ENCODE measurements at regions not wholly inside any gene's neighbourhood (a gene's known extent, or its start where the extent isn't known, plus 50 kb on each side); places are given as distances from the start of the nearest gene placed in this dataset.

- no peak for DNase-seq (ENCODE audit: low read depth in 6 of 9, low spot score in 9 of 9)
- no peak overlapping the region for H3K27ac ChIP-seq (ENCODE audit: low read depth in 1 of 2, low read length in 1 of 2)
- no peaks in the 10 kb centered on the region for H3K27me3 ChIP-seq (ENCODE audit: control insufficient read depth in 2 of 2, insufficient read depth in 1 of 2, low read length in 1 of 2)
- H3K4me1 ChIP-seq (ENCODE audit: control insufficient read depth in 2 of 2, insufficient read depth in 2 of 2, low read length in 2 of 2), result no peaks in the 10 kb centered on the region
- H3K36me3 ChIP-seq (ENCODE audit: control insufficient read depth in 2 of 2, insufficient read depth in 2 of 2, low read length in 1 of 2), result no peaks in the 10 kb centered on the region
- H3K4me3 ChIP-seq (ENCODE audit: low read length in 2 of 2), result no peak overlapping the region
- 85% methylated on average over 7 of the region's 7 CpGs for WGBS
- peaks cover 0 to 5% of the 10 kb centered on the region in 2 donors for H3K9me3 ChIP-seq (ENCODE audit: control insufficient read depth in 2 of 2, insufficient read depth in 1 of 2, low read length in 1 of 2)
Measured at GRCh38 chr13:22717036-22717435, 463.7 kb upstream of the SGCG start.

GRCh38 chr13:22726726-22727125 is 454.1 kb upstream of the SGCG start:
- Histone ChIP-seq H3K27me3 (ENCODE audit: control insufficient read depth in 2 of 2, insufficient read depth in 1 of 2, low read length in 1 of 2) (no peaks in the 10 kb centered on the region), H3K4me1 (ENCODE audit: control insufficient read depth in 2 of 2, insufficient read depth in 2 of 2, low read length in 2 of 2) (no peaks in the 10 kb centered on the region), H3K27ac (ENCODE audit: low read depth in 1 of 2, low read length in 1 of 2) (no peak overlapping the region), H3K9me3 (ENCODE audit: control insufficient read depth in 2 of 2, insufficient read depth in 1 of 2, low read length in 1 of 2) (no peaks in the 10 kb centered on the region), H3K36me3 (ENCODE audit: control insufficient read depth in 2 of 2, insufficient read depth in 2 of 2, low read length in 1 of 2) (no peaks in the 10 kb centered on the region), H3K4me3 (ENCODE audit: low read length in 2 of 2) (no peak overlapping the region)
- WGBS, result 45% methylated on average over 6 of the region's 6 CpGs
- DNase-seq (ENCODE audit: low read depth in 6 of 9, low spot score in 9 of 9), result no peak

GRCh38 chr13:22735011-22735995 is 445.5 kb upstream of the SGCG start:
- DNase-seq (ENCODE audit: low read depth in 6 of 9, low spot score in 9 of 9), result no peak
- no peak overlapping the region for H3K27ac ChIP-seq (ENCODE audit: low read depth in 1 of 2, low read length in 1 of 2)
- H3K4me3 ChIP-seq (ENCODE audit: low read length in 2 of 2), result no peak overlapping the region
- H3K4me1 ChIP-seq (ENCODE audit: control insufficient read depth in 2 of 2, insufficient read depth in 2 of 2, low read length in 2 of 2), result no peaks in the 10 kb centered on the region
- no peaks in the 10 kb centered on the region for H3K36me3 ChIP-seq (ENCODE audit: control insufficient read depth in 2 of 2, insufficient read depth in 2 of 2, low read length in 1 of 2)
- H3K27me3 ChIP-seq (ENCODE audit: control insufficient read depth in 2 of 2, insufficient read depth in 1 of 2, low read length in 1 of 2), result peaks cover 0 to 9% of the 10 kb centered on the region in 2 donors
- WGBS, result 48% methylated on average over 24 of the region's 24 CpGs
- no peaks in the 10 kb centered on the region for H3K9me3 ChIP-seq (ENCODE audit: control insufficient read depth in 2 of 2, insufficient read depth in 1 of 2, low read length in 1 of 2)

- Histone ChIP-seq H3K27me3 (ENCODE audit: control insufficient read depth in 2 of 2, insufficient read depth in 1 of 2, low read length in 1 of 2) (peaks cover 0 to 9% of the 10 kb centered on the region in 2 donors), H3K4me1 (ENCODE audit: control insufficient read depth in 2 of 2, insufficient read depth in 2 of 2, low read length in 2 of 2) (no peaks in the 10 kb centered on the region), H3K27ac (ENCODE audit: low read depth in 1 of 2, low read length in 1 of 2) (no peak overlapping the region), H3K36me3 (ENCODE audit: control insufficient read depth in 2 of 2, insufficient read depth in 2 of 2, low read length in 1 of 2) (no peaks in the 10 kb centered on the region), H3K4me3 (ENCODE audit: low read length in 2 of 2) (no peak overlapping the region), H3K9me3 (ENCODE audit: control insufficient read depth in 2 of 2, insufficient read depth in 1 of 2, low read length in 1 of 2) (no peaks in the 10 kb centered on the region)
- WGBS, result 60% methylated on average over 28 of the region's 28 CpGs
- no peak for DNase-seq (ENCODE audit: low read depth in 6 of 9, low spot score in 9 of 9)
Measured at GRCh38 chr13:22736084-22736767, 444.6 kb upstream of the SGCG start.

- H3K27me3 ChIP-seq (ENCODE audit: control insufficient read depth in 2 of 2, insufficient read depth in 1 of 2, low read length in 1 of 2), result peaks cover 0 to 9% of the 10 kb centered on the region in 2 donors
- no peak for DNase-seq (ENCODE audit: low read depth in 6 of 9, low spot score in 9 of 9)
- H3K27ac ChIP-seq (ENCODE audit: low read depth in 1 of 2, low read length in 1 of 2), result no peak overlapping the region
- H3K9me3 ChIP-seq (ENCODE audit: control insufficient read depth in 2 of 2, insufficient read depth in 1 of 2, low read length in 1 of 2), result no peaks in the 10 kb centered on the region
- H3K4me3 ChIP-seq (ENCODE audit: low read length in 2 of 2), result no peak overlapping the region
- no peaks in the 10 kb centered on the region for H3K4me1 ChIP-seq (ENCODE audit: control insufficient read depth in 2 of 2, insufficient read depth in 2 of 2, low read length in 2 of 2)
- H3K36me3 ChIP-seq (ENCODE audit: control insufficient read depth in 2 of 2, insufficient read depth in 2 of 2, low read length in 1 of 2), result no peaks in the 10 kb centered on the region
- 64% methylated on average over 2 of the region's 2 CpGs for WGBS
Measured at GRCh38 chr13:22736768-22737092, 444.0 kb upstream of the SGCG start.

- Histone ChIP-seq H3K4me3 (ENCODE audit: low read length in 2 of 2) (no peak overlapping the region), H3K4me1 (ENCODE audit: control insufficient read depth in 2 of 2, insufficient read depth in 2 of 2, low read length in 2 of 2) (no peaks in the 10 kb centered on the region), H3K36me3 (ENCODE audit: control insufficient read depth in 2 of 2, insufficient read depth in 2 of 2, low read length in 1 of 2) (no peaks in the 10 kb centered on the region), H3K27ac (ENCODE audit: low read depth in 1 of 2, low read length in 1 of 2) (no peak overlapping the region), H3K9me3 (ENCODE audit: control insufficient read depth in 2 of 2, insufficient read depth in 1 of 2, low read length in 1 of 2) (no peaks in the 10 kb centered on the region), H3K27me3 (ENCODE audit: control insufficient read depth in 2 of 2, insufficient read depth in 1 of 2, low read length in 1 of 2) (peaks cover 0 to 9% of the 10 kb centered on the region in 2 donors)
- no peak for DNase-seq (ENCODE audit: low read depth in 6 of 9, low spot score in 9 of 9)
- 93% methylated on average over 3 of the region's 3 CpGs for WGBS
Measured at GRCh38 chr13:22738357-22738756, 442.4 kb upstream of the SGCG start.

- DNase-seq (ENCODE audit: low read depth in 6 of 9, low spot score in 9 of 9), result no peak
- 69% methylated on average over 3 of the region's 3 CpGs for WGBS
- no peaks in the 10 kb centered on the region for H3K4me1 ChIP-seq (ENCODE audit: control insufficient read depth in 2 of 2, insufficient read depth in 2 of 2, low read length in 2 of 2)
- H3K36me3 ChIP-seq (ENCODE audit: control insufficient read depth in 2 of 2, insufficient read depth in 2 of 2, low read length in 1 of 2), result no peaks in the 10 kb centered on the region
- no peak overlapping the region for H3K27ac ChIP-seq (ENCODE audit: low read depth in 1 of 2, low read length in 1 of 2)
- H3K27me3 ChIP-seq (ENCODE audit: control insufficient read depth in 2 of 2, insufficient read depth in 1 of 2, low read length in 1 of 2), result peaks cover 0 to 9% of the 10 kb centered on the region in 2 donors
- H3K9me3 ChIP-seq (ENCODE audit: control insufficient read depth in 2 of 2, insufficient read depth in 1 of 2, low read length in 1 of 2), result no peaks in the 10 kb centered on the region
- H3K4me3 ChIP-seq (ENCODE audit: low read length in 2 of 2), result no peak overlapping the region
Measured at GRCh38 chr13:22740264-22740663, 440.5 kb upstream of the SGCG start.

GRCh38 chr13:22744688-22745452 is 435.9 kb upstream of the SGCG start:
- H3K4me3 ChIP-seq (ENCODE audit: low read length in 2 of 2), result no peak overlapping the region
- H3K27ac ChIP-seq (ENCODE audit: low read depth in 1 of 2, low read length in 1 of 2), result no peak overlapping the region
- H3K36me3 ChIP-seq (ENCODE audit: control insufficient read depth in 2 of 2, insufficient read depth in 2 of 2, low read length in 1 of 2), result no peaks in the 10 kb centered on the region
- no peaks in the 10 kb centered on the region for H3K9me3 ChIP-seq (ENCODE audit: control insufficient read depth in 2 of 2, insufficient read depth in 1 of 2, low read length in 1 of 2)
- DNase-seq (ENCODE audit: low read depth in 6 of 9, low spot score in 9 of 9), result no peak
- H3K27me3 ChIP-seq (ENCODE audit: control insufficient read depth in 2 of 2, insufficient read depth in 1 of 2, low read length in 1 of 2), result no peaks in the 10 kb centered on the region
- H3K4me1 ChIP-seq (ENCODE audit: control insufficient read depth in 2 of 2, insufficient read depth in 2 of 2, low read length in 2 of 2), result no peaks in the 10 kb centered on the region
- 92% methylated on average over 24 of the region's 24 CpGs for WGBS
